ENCODE measurements at regions not wholly inside any gene's neighbourhood (a gene's known extent, or its start where the extent isn't known, plus 50 kb on each side); places are given as distances from the start of the nearest gene placed in this dataset.

- Histone ChIP-seq H3K4me3 (ENCODE audit: control insufficient read depth in 1 of 2, extremely low read depth in 1 of 2, low read length in 1 of 2) (no peak overlapping the region), H3K4me1 (ENCODE audit: control insufficient read depth in 1 of 2, extremely low read depth in 1 of 2, insufficient read depth in 2 of 2, low read length in 2 of 2) (peaks cover 7 to 39% of the 10 kb centered on the region in 2 experiments), H3K27ac (ENCODE audit: low read length) (no peak overlapping the region), H3K9me3 (no peaks in the 10 kb centered on the region), H3K36me3 (ENCODE audit: control insufficient read depth in 2 of 2, extremely low read depth in 1 of 2, insufficient read depth in 1 of 2, low read length in 1 of 2) (no peaks in the 10 kb centered on the region), H3K27me3 (replicated peaks in 1 of 2; ENCODE audit: control insufficient read depth in 2 of 2, extremely low read depth in 1 of 2, insufficient read depth in 2 of 2, low read length in 1 of 2) (no peaks in the 10 kb centered on the region)
- Mint-ChIP-seq H3K27ac (peak overlapping the region; percentile 36 to 70), H3K4me3 (peak overlapping the region in 2 of 3 donors; percentile 18 to 54), H3K27me3 (peaks cover 0 to 2% of the 10 kb centered on the region in 2 donors), H3K4me1 (peaks cover 17 to 40% (median 21%) of the 10 kb centered on the region in 3 donors), H3K36me3 (no peaks in the 10 kb centered on the region), H3K9me3 (no peaks in the 10 kb centered on the region)
- 80% methylated on average over 1 of the region's 4 CpGs for WGBS (ENCODE audit: insufficient coverage)
- DNase-seq (peak in 6 of 35 experiments; percentile 2 to 41 (median 18)), ATAC-seq (replicated peaks in 1 of 4) (peak; percentile 90 to 97 (median 92))
- ChIA-PET POLR2A (interaction anchor here in 1 of 2 donors (0.7 kb wide), 1 partner anchor 722 kb away, joined by 3 read pairs; no protein-coding TSS in a partner anchor), CTCF (no interaction called here)
Observed at GRCh38 chr6:142685852-142686506, 259.0 kb downstream of the HIVEP2 start.

DNA sequence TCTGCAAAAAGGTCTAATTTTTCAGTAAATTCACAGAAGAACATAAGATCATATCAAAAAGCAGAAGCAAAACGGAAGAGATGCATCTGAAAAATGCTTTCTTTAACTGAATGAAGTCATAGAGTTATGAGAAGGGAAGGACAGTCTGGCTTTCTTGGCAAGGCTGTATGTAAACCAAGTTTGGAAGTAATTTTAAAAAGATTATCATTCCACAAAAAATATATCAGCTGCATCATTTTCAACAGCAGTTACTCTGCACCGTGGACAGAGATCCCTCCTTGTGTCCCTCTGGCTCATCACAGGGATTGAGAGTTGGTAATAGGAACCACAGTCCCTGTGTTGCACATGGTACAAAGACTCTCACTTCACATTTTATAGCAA, 258.5 kb downstream of the HIVEP2 start:
- Mint-ChIP-seq H3K9me3 (no peaks in the 10 kb centered on the region), H3K4me3 (peak overlapping the region in 2 of 3 donors; percentile 18 to 54), H3K36me3 (no peaks in the 10 kb centered on the region), H3K27me3 (peaks cover 0 to 2% of the 10 kb centered on the region in 2 donors), H3K4me1 (peaks cover 17 to 35% (median 19%) of the 10 kb centered on the region in 3 donors), H3K27ac (peak overlapping the region; percentile 36 to 70)
- Histone ChIP-seq H3K27ac (ENCODE audit: low read length) (no peak overlapping the region), H3K27me3 (replicated peaks in 1 of 2; ENCODE audit: control insufficient read depth in 2 of 2, extremely low read depth in 1 of 2, insufficient read depth in 2 of 2, low read length in 1 of 2) (no peaks in the 10 kb centered on the region), H3K9me3 (no peaks in the 10 kb centered on the region), H3K4me1 (ENCODE audit: control insufficient read depth in 1 of 2, extremely low read depth in 1 of 2, insufficient read depth in 2 of 2, low read length in 2 of 2) (peaks cover 3 to 37% of the 10 kb centered on the region in 2 experiments), H3K36me3 (ENCODE audit: control insufficient read depth in 2 of 2, extremely low read depth in 1 of 2, insufficient read depth in 1 of 2, low read length in 1 of 2) (no peaks in the 10 kb centered on the region), H3K4me3 (ENCODE audit: control insufficient read depth in 1 of 2, extremely low read depth in 1 of 2, low read length in 1 of 2) (no peak overlapping the region)
- ATAC-seq (replicated peaks in 1 of 4) (peak in 2 of 4 experiments; percentile 36 to 58), DNase-seq (no peak)
- no CpG with 5 or more reads among the region's 2 CpGs for WGBS (ENCODE audit: insufficient coverage)
- ChIA-PET POLR2A (interaction anchor here in 1 of 2 donors (0.7 kb wide), 1 partner anchor 722 kb away, joined by 3 read pairs; no protein-coding TSS in a partner anchor), CTCF (no interaction called here)

DNA sequence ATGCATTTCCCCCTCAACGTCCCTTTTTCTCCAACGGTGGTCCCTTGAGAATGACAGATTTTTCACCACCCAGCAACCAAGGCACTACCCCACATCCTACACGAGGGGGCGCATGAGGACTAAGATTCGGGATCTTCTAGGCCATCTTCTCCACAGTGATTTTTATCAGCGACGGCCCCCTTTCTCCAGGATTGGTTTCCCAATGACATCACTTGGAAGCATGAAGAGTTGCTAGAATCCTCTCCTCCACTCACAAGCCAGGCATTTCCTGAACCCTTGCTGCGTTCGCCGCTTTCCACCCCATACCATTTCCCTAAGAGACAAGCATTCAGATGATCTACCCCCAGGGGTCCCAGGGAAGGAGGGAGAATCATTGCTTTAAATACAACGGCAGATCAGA, 252.0 kb downstream of the HIVEP2 start:
- Mint-ChIP-seq H3K4me3 (peak overlapping the region in 1 of 3 donors; percentile 2), H3K4me1 (peaks cover 16 to 21% (median 16%) of the 10 kb centered on the region in 3 donors), H3K27me3 (no peaks in the 10 kb centered on the region), H3K9me3 (no peaks in the 10 kb centered on the region), H3K36me3 (no peaks in the 10 kb centered on the region), H3K27ac (no peak overlapping the region)
- Histone ChIP-seq H3K27ac (ENCODE audit: low read length) (no peak overlapping the region), H3K36me3 (ENCODE audit: control insufficient read depth in 2 of 2, extremely low read depth in 1 of 2, insufficient read depth in 1 of 2, low read length in 1 of 2) (no peaks in the 10 kb centered on the region), H3K27me3 (replicated peaks in 1 of 2; ENCODE audit: control insufficient read depth in 2 of 2, extremely low read depth in 1 of 2, insufficient read depth in 2 of 2, low read length in 1 of 2) (no peaks in the 10 kb centered on the region), H3K4me3 (ENCODE audit: control insufficient read depth in 1 of 2, extremely low read depth in 1 of 2, low read length in 1 of 2) (no peak overlapping the region), H3K9me3 (no peaks in the 10 kb centered on the region), H3K4me1 (ENCODE audit: control insufficient read depth in 1 of 2, extremely low read depth in 1 of 2, insufficient read depth in 2 of 2, low read length in 2 of 2) (peaks cover 4 to 14% of the 10 kb centered on the region in 2 experiments)
- peak; percentile 72 to 81 (median 78) for ATAC-seq (replicated peaks in 1 of 4)
- CTCF ChIA-PET: interaction anchor here (0.6 to 3.0 kb wide), 30 partner anchors 10 to 1072 kb away, joined by 3 to 33 read pairs (median 4); no protein-coding TSS in a partner anchor
- peak; percentile 15 to 82 (median 58) for DNase-seq
- POLR2A ChIA-PET: interaction anchor here (0.6 to 1.7 kb wide), 2 partner anchors 541 to 735 kb away, joined by 3 to 5 read pairs; no protein-coding TSS in a partner anchor
- 0% methylated on average over 7 of the region's 11 CpGs for WGBS (ENCODE audit: insufficient coverage)

DNA sequence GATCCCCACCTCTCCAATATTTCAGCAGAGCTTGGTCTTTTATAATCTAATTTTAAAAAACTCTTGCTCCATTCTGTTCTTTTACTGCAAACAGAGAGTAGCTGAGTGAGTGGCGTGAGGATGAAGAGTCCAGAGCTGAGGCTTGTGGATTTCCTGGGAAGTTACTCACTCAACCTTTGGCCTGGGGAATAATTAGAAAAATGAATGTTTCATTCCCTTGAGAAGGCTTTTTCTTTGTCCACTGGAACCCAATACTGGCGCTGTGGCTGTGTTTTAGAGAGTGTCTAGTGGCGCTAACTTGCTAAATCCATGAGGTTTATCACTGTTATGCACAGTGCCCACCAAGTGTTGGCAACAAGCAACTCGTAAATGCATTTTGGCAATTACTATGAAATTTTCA, 251.5 kb downstream of the HIVEP2 start:
- Mint-ChIP-seq H3K27ac (no peak overlapping the region), H3K27me3 (no peaks in the 10 kb centered on the region), H3K4me1 (peaks cover 16 to 22% (median 17%) of the 10 kb centered on the region in 3 donors), H3K36me3 (no peaks in the 10 kb centered on the region), H3K9me3 (no peaks in the 10 kb centered on the region), H3K4me3 (no peak overlapping the region)
- no peaks in the 10 kb centered on the region for H3K9me3 ChIP-seq
- H3K4me1 ChIP-seq (ENCODE audit: control insufficient read depth in 1 of 2, extremely low read depth in 1 of 2, insufficient read depth in 2 of 2, low read length in 2 of 2): peaks cover 4 to 14% of the 10 kb centered on the region in 2 experiments
- H3K36me3 ChIP-seq (ENCODE audit: control insufficient read depth in 2 of 2, extremely low read depth in 1 of 2, insufficient read depth in 1 of 2, low read length in 1 of 2): no peaks in the 10 kb centered on the region
- no peak for DNase-seq
- 100% methylated on average over 2 of the region's 4 CpGs for WGBS (ENCODE audit: insufficient coverage)
- no peak overlapping the region for H3K4me3 ChIP-seq (ENCODE audit: control insufficient read depth in 1 of 2, extremely low read depth in 1 of 2, low read length in 1 of 2)
- H3K27ac ChIP-seq (ENCODE audit: low read length): no peak overlapping the region
- no peaks in the 10 kb centered on the region for H3K27me3 ChIP-seq (replicated peaks in 1 of 2; ENCODE audit: control insufficient read depth in 2 of 2, extremely low read depth in 1 of 2, insufficient read depth in 2 of 2, low read length in 1 of 2)
- ChIA-PET POLR2A (interaction anchor here (0.6 to 1.7 kb wide), 2 partner anchors 540 to 734 kb away, joined by 3 to 5 read pairs; no protein-coding TSS in a partner anchor), CTCF (interaction anchor here (0.5 to 3.0 kb wide), 12 partner anchors 49 to 1071 kb away, joined by 3 to 33 read pairs (median 4); no protein-coding TSS in a partner anchor)
- ATAC-seq (replicated peaks in 1 of 4): no peak

GRCh38 chr6:142694054-142694453, 250.9 kb downstream of the HIVEP2 start:
- no peaks in the 10 kb centered on the region for H3K36me3 Mint-ChIP-seq
- no peak overlapping the region for H3K27ac Mint-ChIP-seq
- no peak for DNase-seq
- H3K27me3 Mint-ChIP-seq: no peaks in the 10 kb centered on the region
- ChIA-PET CTCF (interaction anchor here (1.1 to 3.0 kb wide), 4 partner anchors 113 to 333 kb away, joined by 3 to 33 read pairs (median 4); no protein-coding TSS in a partner anchor), POLR2A (interaction anchor here (0.5 to 0.6 kb wide), 3 partner anchors 220 to 731 kb away, joined by 3 to 6 read pairs (median 4); no protein-coding TSS in a partner anchor)
- Histone ChIP-seq H3K36me3 (ENCODE audit: control insufficient read depth in 2 of 2, extremely low read depth in 1 of 2, insufficient read depth in 1 of 2, low read length in 1 of 2) (no peaks in the 10 kb centered on the region), H3K4me1 (ENCODE audit: control insufficient read depth in 1 of 2, extremely low read depth in 1 of 2, insufficient read depth in 2 of 2, low read length in 2 of 2) (peaks cover 4 to 14% of the 10 kb centered on the region in 2 experiments), H3K27ac (ENCODE audit: low read length) (no peak overlapping the region), H3K9me3 (no peaks in the 10 kb centered on the region), H3K27me3 (replicated peaks in 1 of 2; ENCODE audit: control insufficient read depth in 2 of 2, extremely low read depth in 1 of 2, insufficient read depth in 2 of 2, low read length in 1 of 2) (no peaks in the 10 kb centered on the region), H3K4me3 (ENCODE audit: control insufficient read depth in 1 of 2, extremely low read depth in 1 of 2, low read length in 1 of 2) (no peak overlapping the region)
- no peak overlapping the region for H3K4me3 Mint-ChIP-seq
- H3K4me1 Mint-ChIP-seq: peaks cover 16 to 22% (median 17%) of the 10 kb centered on the region in 3 donors
- WGBS (ENCODE audit: insufficient coverage): 50% methylated on average over 1 of the region's 2 CpGs
- no peak for ATAC-seq (replicated peaks in 1 of 4)
- no peaks in the 10 kb centered on the region for H3K9me3 Mint-ChIP-seq

GRCh38 chr6:142695016-142695415, 250.0 kb downstream of the HIVEP2 start:
- H3K4me1 Mint-ChIP-seq: peaks cover 16 to 22% (median 17%) of the 10 kb centered on the region in 3 donors
- Histone ChIP-seq H3K4me3 (ENCODE audit: control insufficient read depth in 1 of 2, extremely low read depth in 1 of 2, low read length in 1 of 2) (no peak overlapping the region), H3K9me3 (no peaks in the 10 kb centered on the region), H3K27me3 (replicated peaks in 1 of 2; ENCODE audit: control insufficient read depth in 2 of 2, extremely low read depth in 1 of 2, insufficient read depth in 2 of 2, low read length in 1 of 2) (no peaks in the 10 kb centered on the region), H3K36me3 (ENCODE audit: control insufficient read depth in 2 of 2, extremely low read depth in 1 of 2, insufficient read depth in 1 of 2, low read length in 1 of 2) (no peaks in the 10 kb centered on the region), H3K4me1 (ENCODE audit: control insufficient read depth in 1 of 2, extremely low read depth in 1 of 2, insufficient read depth in 2 of 2, low read length in 2 of 2) (peaks cover 4 to 14% of the 10 kb centered on the region in 2 experiments), H3K27ac (ENCODE audit: low read length) (no peak overlapping the region)
- H3K4me3 Mint-ChIP-seq: no peak overlapping the region
- no peaks in the 10 kb centered on the region for H3K27me3 Mint-ChIP-seq
- ChIA-PET CTCF (no interaction called here), POLR2A (no interaction called here)
- no peak for DNase-seq
- H3K27ac Mint-ChIP-seq: no peak overlapping the region
- no peak for ATAC-seq (replicated peaks in 1 of 4)
- WGBS (ENCODE audit: insufficient coverage): 72% methylated on average over 2 of the region's 3 CpGs
- no peaks in the 10 kb centered on the region for H3K9me3 Mint-ChIP-seq
- H3K36me3 Mint-ChIP-seq: no peaks in the 10 kb centered on the region

Measured in T-cell (primary cell).